GM18511 (cell line): ENCODE measurements at regions not wholly inside any gene's neighbourhood (a gene's known extent, or its start where the extent isn't known, plus 50 kb on each side); places are given as distances from the start of the nearest gene placed in this dataset.
"Not testable (repeated sequence)": the region's sequence is repeated elsewhere in the genome, so short reads cannot be mapped to it uniquely, and the experiment has no call there.

Source experiments
- ATAC-seq: cut with Tn5 transposase; IDR thresholded peaks from one replicate; pipeline ENCODE4 v1.9.1; 2021; ENCODE audit warnings: mild to moderate bottlenecking, moderate library complexity; ENCODE audit not compliant: unreplicated experiment

GRCh38 chr6:73984571-73985210 lies 288.7 kb downstream of the CD109 start:
- ATAC-seq = no peak

DNA sequence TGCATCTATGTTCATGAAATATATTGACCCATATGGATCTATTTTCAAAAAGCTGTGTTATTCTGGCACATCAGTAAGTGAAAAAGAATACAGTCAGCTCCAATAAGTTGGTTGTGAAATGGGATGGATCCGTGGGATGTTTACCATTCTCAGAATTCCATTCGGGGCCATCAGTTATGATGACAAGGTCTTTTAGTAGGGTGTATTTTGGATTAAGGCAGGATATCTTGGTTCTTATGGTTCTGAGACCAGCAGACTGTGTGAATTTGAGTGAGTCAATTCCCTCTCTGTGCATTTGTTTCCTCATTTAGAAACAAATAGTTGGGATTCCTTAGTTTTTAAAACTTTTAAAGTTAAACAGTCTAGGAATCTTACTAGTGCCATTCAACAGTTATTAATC lies 287.4 kb downstream of the CD109 start:
- ATAC-seq = no peak

- no peak for ATAC-seq
Measured at GRCh38 chr6:73980096-73980495, 284.1 kb downstream of the CD109 start.

DNA sequence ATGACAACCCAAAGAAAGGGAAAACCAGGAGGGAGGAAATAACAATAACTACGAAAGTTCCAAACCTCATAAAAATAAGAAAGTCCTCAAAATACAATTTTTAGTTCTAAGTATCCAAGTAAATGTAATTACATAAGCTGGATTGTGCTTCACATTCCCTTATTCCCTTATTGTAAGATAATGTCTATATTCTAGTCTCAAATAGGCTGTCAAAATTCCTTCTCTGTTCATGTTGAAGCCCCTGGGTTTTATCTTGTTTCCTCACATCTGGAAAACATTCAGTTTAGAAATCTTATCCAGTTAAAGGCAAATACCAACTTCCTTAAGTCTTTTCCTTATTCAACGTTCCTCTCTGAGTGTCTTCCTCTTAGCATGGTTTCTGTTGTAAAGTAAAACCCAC lies 282.3 kb downstream of the CD109 start:
- no peak for ATAC-seq

- ATAC-seq = not testable (repeated sequence)
Measured at GRCh38 chr6:73972518-73972917, 276.5 kb downstream of the CD109 start.

DNA sequence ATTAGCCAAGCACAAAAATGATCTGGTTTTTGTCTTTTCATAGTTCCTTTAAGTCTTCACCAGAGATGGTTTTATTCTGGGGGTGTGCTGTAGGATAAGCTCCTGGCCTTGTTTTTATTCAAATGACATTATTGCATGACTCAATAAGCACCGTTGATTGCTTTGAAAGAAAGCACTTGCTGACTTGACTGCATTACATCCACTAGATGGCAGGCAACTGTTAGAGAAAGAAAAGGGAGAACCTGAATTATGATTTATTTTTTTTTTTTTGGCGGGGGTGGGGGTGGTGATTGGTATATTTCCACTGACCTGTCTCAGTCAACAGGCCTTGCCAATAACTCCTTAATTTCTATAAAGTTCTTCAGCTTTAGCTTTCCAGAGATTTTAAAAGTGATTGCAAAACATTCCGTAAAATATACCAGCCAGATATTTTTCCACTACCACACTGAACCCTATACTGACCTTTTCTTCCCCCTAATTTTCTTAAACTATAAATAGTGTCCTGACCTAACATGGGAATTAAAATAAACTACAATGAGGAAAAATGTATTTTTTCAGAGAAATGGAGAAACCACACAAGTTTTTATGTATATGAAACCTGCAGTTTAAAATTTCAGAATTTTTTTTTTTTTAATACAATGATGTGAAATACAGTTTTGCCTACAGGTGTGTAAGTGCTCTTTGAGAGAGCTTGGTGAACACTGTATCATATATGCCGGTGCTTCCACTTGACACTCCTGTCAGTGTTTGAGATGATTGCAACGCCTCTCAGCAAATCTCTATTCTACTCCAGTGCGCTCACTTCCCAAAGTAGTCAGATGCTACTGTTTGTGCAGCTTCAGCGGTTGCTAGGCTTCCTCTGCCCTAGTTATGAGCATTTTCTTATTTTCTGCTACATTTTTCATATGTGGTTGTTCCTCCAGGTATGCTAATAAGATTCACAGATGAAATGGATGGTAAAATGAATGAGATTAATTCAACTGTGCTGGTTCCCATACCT lies 274.3 kb downstream of the CD109 start:
- ATAC-seq = no peak

- no peak for ATAC-seq
Measured at GRCh38 chr6:73968221-73968757, 272.3 kb downstream of the CD109 start.

DNA sequence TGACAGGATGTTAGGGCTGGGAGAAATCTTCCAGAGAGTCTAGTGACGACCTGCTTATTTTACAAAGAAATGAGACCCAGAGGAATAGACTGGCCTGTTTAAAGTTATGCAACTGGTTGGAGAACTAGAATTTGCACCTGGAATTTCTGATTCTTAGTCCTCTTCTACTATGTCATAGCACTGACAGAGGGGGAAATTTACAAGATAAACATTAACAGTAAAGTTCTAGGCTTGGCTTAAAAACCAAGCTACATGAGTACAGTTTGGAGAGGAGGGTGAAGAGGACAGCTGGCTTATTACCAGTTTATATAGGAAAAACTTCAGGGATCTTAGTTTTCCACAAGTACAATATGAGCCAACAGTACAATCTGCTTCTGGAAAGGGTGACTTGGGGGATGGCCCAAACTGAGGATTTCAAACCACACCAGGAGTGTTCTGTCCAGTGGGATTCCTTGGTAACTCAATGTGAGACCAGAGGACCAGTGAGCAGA lies 269.6 kb downstream of the CD109 start:
- no peak for ATAC-seq

DNA sequence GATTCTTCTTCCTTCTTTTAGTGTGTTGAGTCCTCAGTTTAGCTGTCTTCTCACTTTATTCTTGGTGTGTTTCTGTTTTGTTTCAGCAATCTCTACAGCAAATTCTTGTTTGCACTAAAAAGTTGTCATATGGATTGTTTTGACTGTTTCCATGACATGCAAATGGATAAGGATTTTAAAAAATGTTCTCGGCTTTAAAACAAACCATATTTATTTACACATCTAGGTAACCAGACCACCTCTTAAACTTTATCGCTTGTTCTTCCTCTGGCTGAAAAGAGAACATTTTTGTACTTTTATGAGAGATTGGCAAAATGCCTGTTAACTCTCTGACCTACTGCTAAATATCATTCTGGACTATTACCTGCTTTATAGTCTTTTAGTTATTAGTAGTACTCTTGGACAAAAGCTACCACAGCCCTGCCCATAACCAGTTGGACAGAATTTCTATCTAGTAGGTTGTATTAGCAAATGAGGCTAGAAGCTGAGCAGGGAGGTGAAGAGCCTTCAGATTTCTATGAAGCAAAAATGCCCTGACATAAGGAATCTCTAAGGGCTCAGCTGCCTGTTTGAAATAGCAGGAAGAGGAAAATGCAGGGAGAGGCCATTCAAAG lies 268.3 kb downstream of the CD109 start:
- no peak for ATAC-seq

DNA sequence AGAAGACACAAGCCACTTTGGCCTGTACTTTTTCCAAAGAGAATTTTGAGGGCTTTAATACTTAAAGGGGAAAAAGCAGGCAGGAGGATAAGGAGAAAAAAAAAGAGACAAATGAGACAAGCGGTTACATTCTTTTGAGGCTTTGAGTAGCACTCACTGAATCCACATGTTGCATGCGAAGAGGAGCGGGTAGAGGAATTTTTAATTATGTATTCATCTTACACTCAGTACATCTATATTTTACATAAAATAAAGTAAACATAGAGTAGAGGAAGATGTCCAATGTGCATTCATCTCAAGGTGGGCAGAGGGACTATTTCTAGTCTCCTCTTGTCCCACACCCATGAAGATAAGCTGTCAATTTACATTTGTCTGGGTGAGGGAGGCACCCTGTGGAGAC lies 266.9 kb downstream of the CD109 start:
- ATAC-seq = no peak

DNA sequence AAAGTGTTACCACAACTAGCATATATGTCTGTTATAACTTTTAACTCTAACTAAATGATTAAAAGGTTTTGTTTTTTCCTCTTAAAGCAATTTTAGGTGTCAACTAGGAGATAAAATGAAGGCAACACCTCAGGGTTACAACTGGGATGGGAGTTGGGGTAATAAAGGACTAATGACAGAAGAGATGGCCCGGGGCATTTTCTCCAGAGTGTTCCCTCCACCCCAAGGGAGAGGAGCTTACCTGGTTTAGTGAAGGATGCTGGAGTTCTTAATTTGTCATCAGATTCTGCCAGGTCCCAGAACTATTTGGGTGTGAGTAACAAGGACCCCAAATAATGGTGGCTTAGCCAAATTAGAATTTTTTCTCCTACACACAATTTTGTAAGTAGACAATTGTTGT lies 260.3 kb downstream of the CD109 start:
- ATAC-seq = no peak

DNA sequence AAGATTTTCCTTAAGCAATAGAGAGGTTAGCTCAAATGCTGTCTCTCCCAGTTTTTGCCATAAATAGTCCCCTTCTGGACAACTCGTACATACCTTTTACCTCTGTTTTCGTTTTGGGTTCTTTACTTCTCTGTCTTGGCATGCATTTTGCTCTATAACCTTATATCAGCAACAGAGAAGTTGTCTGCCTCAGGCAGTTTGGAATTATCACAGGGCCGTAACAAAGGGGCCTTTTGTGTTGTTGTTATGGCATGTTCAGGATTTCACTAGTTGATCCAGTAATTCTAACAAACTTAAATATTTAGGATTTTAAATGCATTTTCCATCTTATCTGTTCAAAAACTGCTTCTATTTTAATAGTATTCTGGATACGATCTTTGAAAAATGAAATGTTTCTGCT lies 259.8 kb downstream of the CD109 start:
- ATAC-seq = no peak

DNA sequence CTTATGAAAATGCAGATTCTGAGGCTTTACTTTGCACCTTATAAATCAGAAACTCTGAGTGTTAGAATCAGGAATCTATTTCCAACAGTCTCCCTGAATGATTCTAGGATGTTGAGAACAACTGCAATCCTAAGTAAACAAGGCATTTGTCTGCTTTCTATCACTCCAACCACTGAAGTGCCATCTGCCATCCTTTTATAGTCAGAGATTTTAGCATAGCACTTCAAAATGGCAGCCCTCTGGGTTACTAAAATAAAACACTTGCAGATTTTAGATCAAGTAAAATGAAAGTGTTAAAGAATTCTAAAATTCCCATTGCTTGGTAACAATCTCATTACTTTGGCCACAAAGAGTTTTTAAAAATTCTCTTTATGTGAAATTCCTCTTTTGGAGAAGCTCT lies 258.9 kb downstream of the CD109 start:
- ATAC-seq = no peak

GRCh38 chr6:73951183-73951582 lies 255.2 kb downstream of the CD109 start:
- no peak for ATAC-seq

DNA sequence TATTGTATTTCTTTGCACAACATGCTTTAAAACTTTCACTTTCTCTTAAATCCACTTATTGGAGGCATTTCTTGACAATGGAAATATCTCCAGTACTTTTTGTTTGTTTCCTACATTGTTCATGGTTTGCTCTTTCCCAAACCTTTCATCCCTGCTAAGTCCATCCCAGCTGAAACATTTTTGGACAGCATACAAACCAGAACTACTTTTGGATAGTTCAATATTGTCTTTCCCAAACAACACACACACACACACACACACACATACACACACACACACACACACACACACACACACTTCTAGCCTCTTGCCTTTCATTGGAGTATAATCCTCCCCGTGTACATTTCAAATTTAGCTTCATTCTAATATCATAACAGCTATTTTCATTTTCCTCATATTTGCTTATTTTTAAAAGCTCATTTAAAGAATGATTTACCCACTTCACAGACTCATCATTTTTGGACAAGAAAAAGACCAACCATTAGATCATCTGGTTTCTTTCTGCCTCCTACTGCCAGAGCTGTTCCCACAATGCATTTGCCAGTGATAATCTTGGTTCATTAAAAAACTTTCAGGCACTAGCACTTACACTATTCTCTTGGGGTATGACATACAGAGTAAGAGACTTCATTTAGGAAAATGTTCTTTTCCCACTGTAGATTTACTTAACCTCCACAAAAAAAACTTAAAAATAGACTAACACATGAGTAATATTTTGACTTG lies 248.1 kb downstream of the CD109 start:
- ATAC-seq = no peak

DNA sequence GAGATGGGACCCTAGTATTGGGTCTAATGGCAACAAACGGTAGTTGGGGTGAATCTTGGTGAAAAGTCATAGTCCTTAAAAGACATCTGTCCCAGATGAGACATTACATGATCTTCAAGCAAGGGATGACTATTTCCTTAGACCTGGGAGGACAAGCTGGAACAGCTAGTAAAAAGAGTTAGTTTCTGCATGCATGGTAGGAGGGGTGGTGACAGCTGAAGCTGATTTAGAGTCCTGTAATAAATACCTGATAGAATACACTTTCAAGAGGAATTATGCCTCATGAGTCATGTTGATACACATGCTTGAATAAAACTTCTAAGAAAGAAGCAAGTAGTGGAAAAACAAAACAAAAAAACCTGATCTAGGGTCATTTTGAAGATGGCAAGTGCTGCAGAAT lies 247.4 kb downstream of the CD109 start:
- ATAC-seq = no peak

- no peak for ATAC-seq
Measured at GRCh38 chr6:73942592-73943186, 246.7 kb downstream of the CD109 start.

GRCh38 chr6:73941892-73942291 lies 245.9 kb downstream of the CD109 start:
- ATAC-seq = no peak

GRCh38 chr6:73937805-73938204 lies 241.8 kb downstream of the CD109 start:
- no peak for ATAC-seq

DNA sequence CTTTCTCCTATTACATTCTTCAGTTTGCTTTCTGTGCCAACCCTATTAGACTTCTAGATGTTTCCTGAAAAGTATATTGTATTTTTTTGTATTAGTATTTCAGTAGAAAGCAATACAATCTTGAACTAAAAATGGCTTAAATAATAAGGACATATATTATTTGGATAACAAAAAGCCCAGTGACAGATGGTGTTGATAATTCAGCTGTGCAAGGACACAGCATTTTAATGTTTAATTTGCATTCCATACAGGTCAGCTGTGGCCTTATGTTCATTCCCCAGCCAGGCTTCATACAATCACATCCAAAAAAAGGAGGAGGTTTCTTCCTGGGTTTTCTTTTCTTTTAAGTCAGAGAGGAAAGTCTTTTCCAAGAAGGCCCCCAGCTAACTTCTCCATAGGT lies 236.9 kb downstream of the CD109 start:
- no peak for ATAC-seq
